CD4-positive, alpha-beta T cell treated with Interleukin-6 for 4 hours (primary cell): ENCODE measurements at regions not wholly inside any gene's neighbourhood (a gene's known extent, or its start where the extent isn't known, plus 50 kb on each side); places are given as distances from the start of the nearest gene placed in this dataset.

Experiments
- DNase-seq: peaks from one replicate; pipeline ENCODE4 v3.0.0-alpha.2; 2020; ENCODE audit warnings: mixed read lengths

DNA sequence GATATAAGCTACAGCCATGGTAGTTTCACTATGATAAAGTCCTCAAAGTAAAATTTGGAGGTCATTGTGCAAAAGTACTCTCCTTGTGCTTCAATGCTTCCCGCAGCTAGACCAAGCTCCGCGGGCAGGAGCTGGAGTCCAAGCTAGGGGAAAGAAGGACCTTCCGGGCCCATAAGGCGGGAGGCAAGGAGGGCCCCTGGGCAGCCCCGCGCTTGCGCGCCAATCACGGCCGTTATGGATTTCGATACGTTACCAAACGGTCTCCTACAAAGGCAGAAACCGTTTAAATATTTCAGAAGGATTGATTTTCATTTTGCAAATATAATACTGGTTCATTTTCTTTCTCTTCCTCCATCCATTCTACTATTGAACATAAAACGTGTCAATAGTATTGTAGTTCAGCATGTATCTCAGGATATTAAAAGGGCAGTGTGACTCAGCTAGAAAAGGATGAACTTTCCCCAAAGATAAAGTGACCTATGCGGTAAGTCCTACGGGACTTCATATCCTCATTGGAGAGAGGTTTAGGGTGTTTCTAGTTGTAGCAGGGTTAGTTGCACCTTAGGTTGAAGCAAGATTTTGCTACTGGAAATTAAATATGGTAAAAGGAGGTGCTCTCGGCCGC is 128.0 kb downstream of the KIF20B start:
- DNase-seq: no peak

DNA sequence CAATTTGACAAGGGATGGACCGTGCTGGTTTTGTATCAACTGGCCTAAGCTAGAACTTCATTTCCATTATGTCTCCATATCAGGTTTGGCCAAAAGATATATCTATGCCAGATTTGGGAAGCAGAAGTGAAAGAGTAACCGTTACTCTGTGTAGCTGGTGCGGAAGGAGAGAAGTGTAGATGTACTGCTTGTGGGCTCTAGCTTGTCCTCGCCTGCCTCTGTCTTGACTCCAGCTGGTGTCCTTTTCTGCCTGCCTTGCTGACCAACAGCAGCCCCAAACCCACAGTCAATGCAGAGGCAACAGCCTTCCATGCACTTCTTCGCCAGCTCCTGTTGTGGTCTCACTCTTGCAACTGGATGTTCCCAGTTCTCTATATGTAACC is 128.5 kb downstream of the KIF20B start:
- no peak for DNase-seq

DNA sequence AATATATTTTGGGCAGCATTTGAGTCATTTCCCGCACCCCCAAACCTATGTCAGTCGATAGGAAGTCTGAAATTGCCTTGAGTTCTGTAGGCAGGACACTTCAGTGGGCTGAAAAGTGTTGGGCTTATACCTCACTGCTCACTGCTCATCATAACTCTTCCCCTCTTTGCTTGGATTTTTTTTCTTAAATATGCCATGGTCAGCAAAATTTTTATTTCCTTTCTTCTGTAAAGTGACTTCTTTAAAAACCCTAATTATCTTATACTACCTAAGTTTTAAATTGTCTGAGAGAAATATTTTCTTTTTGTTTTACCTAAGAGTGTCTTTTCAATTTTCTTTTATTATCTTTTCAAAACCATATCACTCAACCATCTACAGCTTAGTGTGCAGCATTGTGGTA is 129.2 kb downstream of the KIF20B start:
- no peak for DNase-seq

DNA sequence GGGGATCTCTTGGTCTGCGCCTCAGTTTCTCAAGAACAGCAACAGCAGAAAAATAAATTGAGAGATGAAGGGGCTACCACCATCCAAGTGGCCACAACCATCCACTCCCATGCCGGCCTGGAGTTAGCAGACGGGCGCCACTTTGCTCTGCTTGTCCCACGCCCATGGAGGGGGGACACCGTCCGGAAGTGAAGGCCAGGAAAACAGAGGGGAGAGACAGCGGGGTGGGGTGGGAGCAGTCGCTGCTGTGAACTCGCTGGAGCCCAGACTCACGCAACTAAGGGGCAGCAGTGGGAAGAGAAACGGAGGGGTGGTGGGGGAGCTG is 135.4 kb downstream of the KIF20B start:
- DNase-seq: no peak

DNA sequence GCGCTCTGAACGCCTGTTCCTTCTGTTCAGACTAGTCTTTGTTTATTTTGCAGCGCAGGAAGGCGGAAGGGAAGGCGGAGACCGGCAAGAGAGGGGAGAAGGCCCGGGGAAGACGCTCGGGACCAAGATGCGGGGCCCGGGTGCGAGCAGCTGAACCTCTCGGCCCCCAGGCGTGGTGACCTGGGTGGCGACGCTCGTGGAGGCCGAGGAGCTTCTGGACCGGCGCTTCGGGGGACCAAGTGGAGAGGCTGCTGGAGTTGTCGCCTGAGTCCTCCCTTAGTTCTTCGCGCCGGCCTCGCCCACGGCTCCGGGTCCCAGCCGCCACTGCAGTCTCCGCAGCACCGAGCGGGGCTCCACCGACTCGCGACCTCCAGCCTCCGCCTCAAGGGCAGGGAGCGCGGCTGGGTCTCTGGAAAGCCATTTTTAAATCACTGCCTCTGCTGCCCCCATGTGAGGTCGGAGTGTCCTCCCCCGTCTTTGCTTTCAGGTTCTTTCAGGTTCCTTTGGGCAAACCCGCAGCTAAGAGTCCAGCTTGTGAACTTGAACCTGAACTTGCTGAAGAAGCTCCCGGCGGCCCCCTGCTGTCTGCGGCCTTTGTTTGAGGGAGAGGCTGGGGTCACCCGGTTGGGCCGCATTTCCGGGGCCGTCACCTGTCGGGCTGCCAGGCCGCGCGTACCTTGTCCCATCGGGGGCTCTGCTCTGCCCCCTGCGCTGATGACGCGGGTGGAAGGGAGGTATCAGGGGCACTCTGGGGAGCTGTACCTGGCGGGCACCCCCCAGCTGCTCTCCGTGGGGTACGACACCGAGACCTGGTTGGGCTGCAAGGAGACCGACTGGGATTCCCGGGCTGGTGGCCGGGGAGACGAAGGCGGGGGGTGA is 136.0 kb downstream of the KIF20B start:
- peak; percentile 47 for DNase-seq

DNA sequence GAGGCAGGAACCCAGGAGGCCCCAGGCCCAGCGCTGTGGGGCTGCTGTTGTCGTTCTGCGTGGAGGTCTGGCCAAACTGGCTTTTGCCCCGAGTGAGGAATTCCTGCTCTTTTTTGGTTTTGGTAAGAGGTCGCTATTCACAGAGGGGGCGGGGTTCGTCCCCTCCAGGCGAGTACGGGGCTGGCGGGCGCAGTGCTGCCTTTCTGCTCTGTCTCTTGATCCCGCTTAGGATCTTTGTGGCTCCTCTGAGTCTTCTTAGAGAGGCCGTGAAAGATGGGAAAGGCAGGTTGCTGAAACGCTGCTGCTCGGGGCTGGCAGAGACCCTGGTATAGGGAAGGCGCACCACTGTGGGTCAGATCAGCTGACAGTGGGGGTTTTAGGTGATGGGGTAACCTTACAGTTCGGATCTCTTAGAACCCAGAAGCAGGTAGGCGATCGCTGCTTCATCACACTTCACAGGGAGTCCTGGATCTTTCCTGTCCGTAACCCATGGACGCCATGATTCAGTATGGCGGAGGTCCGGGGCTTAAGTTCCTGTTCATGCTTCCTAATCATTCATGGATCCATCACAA is 136.7 kb downstream of the KIF20B start:
- DNase-seq: no peak

DNA sequence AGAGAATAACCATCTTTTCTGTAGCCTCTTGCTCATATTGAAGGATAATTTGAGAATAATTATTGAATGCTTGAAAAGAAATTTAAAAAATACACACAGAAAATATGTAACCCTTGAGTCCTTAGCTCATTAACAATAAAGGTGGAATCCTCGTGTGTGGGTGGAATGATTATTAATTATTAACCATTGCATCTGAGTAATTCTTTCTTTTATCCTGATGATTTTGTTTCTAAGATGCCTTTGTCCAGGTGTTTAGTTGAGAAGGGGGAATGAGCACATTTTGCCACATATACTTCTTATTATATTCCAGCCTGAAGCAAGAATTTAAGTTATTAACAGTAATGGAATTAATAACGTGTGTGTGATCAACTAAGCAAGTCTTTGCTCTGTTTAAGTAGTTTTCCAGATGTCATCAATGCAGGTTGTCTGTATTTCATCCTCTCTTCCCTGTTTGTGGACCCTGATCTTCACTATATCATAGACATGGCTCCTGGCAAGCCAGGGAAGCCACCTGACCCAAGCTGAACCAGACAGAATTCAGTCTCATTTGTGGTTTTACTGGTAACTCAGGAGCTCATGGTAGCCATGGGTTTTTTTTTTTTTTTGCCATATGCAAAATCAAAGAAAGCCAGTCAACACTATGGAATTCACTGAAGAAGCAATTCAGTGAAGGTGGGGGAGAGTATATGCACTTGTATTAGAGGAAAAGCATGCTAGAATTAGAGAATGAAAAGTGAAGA is 144.3 kb downstream of the KIF20B start:
- DNase-seq: no peak

DNA sequence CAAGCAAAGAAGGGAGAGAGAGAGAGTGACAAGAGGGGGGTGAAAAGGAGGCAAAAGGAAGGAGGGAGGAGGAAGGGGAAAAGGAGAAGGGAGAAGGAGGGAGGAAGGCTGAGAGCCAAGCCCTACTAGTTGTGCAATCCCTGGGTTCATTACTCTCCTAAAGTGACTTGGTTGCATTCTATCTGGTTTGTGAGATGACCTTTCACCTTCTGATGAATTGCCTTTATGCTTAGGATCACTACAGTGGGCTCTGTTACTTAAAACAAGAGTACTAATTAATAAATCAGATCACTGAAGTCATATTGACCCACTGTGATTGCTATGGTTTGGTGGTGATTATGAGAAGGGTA is 144.9 kb downstream of the KIF20B start:
- DNase-seq: no peak

DNA sequence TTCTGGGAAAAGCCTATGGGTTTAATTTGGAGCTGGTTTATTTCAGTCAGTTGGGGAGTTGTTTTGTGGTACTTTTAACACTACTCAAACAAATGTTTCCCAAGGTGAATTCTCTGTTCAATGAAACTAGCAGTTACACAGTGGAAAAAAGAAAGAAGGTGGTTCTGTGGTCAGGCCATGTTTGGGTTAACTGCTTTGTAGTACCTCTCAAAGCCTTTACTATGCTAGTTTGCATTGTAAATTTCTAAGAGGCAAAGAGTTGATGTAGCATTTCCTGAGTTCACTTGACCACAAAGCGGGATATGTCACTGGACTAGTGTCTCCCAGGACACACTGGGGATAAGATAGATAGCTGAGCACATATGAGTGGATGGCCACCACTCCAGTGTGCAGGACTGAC is 145.4 kb downstream of the KIF20B start:
- no peak for DNase-seq

DNA sequence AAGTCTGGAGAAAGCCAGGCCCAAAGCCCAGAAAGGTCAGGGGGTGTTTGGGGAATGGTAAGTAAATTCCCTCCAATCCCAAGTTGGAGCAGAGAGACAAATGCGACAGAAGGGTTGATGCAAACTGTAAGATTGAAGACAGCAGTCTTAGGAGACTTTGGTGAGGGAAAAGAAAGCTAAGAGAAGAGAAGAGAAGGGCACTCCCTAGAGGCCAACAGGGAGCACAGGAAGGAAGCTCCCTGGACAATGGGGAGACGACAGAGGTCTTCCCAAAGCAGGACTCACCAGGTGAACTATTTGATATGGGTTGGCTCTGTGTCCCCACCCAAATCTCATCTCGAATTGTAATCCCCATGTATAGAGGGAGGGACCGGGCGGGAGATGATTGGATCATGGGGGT is 151.5 kb downstream of the KIF20B start:
- no peak for DNase-seq

DNA sequence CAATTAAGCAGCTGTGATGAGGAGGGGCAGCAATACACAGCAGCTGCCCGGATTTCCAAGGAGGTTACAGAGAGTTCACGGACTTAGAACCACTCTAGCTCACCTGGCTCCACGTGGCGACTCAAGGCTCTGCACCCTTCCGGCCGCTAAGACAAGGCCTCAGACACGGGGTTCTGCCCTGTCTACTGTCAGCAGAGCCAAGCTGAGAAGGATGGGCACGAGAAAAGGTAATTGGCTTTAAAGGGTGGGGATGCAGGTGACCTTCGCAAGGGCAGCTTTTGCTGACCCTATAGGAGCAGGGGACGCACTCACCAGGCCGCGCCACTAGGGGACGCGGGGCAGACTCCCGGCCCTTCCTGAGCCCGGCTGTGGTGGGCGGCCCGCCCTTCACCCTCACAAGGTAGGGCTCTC is 152.4 kb downstream of the KIF20B start:
- DNase-seq: no peak

DNA sequence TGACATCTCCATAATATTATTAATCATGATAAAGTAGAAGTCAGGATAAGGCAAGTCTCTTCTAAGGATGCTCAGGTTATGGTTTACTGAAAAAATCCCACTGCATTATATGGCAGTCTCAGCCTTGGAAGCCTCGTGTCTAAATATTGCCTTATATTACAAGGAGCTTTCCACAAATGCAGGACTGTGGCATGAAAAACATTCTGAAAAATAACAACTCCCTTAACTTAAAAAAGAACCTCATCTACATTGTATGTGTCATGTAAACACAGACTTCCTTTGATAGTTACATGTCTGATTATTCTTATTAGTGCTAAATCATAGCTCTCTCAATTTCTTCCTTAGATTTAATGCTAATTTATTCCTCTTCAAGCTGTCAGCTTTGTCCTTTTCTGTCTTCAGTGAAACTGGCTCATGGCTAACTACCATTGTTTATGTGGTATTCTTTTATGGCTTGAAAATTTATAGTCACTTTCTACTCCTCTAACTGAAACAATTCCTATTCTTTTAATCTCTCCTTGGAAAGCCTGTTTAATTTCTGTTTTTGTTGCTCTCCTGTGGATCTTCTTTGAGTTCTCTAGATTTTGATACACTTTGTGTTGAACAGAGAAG is 156.1 kb downstream of the KIF20B start:
- no peak for DNase-seq

DNA sequence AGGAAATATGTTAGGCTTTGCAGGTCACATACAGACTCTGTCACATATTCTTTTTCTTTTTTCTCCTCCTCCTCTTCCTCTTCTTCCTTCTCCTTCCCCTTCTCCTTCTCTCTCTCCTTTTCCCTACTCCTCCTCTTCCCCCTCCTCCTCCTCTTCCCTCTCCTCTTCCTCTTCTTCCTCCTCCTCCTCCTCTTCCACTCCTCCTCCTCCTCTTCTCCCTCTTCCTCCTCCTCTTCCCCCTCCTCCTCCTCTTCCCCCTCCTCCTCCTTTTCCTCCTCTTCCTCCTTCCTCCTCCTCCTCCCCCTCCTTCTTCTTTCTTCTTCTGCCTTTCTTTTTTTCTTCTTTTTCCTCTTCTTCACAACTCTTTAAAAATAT is 159.8 kb downstream of the KIF20B start:
- no peak for DNase-seq

DNA sequence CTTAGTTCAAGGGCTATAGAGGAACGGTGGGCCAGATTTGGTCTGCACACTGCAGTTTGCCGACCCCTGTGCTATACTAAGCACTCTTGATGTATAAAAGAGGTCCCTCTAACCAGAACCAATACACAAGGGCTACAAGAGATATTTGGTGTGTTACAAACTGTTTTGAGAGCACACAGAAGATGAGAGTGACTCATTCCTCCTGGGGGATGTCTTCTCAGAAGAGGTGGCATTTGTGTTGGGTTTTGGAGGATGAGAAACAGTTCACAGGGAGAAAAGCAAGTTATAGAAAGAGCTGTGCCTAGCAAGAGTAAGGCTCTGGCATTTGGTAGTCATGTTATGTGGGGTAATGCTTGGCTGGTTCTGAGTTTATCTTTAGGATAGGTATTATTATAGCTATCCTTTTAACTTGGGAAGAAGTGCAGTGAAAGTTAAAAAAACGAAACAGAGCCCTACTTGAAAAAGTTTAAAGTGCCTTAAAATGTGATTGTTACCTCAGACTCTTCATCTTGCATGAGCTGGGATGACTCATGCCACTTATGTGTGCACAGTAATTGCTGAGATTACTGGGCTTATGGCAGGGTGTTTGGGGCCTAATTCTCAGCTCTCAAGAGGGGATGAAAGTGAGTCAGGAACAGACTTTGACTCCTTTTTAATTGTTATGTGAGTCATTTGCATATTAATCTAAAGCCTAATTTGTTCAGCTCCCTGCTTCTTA is 160.4 kb downstream of the KIF20B start:
- peak; percentile 28 for DNase-seq

DNA sequence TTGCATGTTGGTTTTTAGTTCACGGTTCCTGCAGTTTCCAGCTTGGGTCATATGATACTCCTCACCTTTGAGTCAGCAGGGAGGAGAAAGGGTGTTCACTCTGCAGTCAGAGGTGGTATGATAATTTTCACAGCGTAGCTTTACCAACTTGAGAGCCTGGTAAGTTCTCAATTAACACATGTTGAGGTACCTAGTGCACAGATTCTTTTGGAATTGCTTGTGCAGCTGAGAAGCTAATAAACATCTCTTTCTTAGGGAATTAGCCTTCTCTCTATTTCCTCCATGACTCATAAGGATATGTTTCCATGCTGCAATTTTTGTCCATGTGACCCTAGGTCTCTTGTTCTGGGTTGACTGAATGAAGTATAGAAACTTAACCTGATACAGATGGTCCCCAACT is 166.6 kb downstream of the KIF20B start:
- DNase-seq: no peak

DNA sequence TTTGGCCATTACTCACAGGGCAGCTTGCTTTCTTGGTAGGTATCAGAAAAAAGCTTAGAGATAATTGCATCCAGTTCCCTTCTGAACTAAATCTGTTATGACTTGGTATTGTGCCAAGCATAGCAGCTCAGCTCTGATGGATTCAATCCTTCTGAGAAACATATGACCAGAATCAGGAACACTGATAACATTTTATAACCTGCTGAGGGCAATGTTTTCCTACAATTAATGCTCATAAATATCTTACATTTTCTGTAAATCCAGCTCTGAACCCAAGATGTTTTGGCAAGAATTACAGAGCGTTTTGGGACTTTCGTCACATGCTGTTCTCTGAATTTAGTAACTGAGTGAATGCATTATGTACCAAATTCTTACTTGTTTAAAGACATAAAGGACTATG is 167.8 kb downstream of the KIF20B start:
- DNase-seq: no peak

DNA sequence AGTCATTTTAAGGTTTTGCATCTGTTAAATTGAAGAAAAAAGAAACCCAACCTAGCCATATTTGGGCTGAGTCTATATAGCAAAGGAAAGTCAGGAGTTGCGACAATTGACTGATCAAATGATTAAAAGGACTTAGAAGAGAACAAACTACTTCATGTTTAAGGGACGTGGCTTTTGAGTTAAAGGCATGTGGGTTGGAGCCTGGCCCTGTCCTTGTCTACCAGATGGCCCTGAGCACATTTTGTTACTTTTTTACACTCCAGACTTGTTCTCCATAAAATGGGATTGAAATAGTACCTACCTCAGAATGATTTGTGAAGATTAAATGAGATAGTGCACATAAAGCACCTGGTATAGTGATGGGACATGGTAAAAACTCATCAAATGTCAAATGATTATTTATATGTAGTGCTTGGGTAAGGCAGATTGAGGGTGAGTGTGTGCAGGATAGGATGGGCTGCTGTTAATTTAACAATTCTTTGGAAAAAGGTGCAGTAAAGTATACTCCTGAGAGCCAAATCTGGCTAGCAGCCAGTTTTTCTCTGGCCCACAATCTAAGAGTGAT is 168.3 kb downstream of the KIF20B start:
- no peak for DNase-seq

DNA sequence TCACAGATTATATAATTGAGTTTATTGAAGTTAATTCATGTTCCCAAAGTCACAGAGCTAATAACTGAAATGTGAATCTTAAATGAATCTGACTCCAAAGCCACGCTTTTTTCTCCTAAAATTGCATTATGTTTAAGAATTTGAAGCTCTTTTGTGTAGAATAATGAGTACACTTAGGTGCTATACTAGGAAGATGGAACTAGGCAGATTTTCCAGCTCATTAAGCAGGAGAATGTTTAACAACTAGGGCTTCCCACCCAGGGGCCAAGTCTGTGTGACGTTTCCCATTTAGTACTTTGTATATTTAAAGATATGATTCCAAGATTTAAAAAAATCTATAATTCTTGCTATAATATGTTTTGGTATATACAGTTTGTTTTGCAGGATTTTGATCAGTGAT is 169.5 kb downstream of the KIF20B start:
- no peak for DNase-seq

DNA sequence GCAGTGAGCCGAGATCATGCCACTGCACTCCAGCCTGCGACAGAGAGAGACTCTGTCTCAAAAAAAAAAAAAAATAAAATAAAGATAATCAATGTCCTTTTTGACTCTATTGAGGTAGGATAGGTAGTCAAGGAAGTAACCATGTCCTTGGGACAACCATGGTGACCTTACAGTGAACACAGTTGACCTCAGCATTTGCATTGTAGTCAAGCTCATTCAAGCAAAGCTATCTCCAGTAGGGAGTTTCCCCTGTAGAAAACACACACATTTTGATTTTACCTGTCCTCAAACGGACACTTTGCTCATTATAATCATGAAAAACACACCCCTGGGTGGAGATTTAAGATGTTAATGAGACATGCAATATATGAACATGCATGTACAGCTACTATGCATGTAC is 171.7 kb downstream of the KIF20B start:
- DNase-seq: no peak

DNA sequence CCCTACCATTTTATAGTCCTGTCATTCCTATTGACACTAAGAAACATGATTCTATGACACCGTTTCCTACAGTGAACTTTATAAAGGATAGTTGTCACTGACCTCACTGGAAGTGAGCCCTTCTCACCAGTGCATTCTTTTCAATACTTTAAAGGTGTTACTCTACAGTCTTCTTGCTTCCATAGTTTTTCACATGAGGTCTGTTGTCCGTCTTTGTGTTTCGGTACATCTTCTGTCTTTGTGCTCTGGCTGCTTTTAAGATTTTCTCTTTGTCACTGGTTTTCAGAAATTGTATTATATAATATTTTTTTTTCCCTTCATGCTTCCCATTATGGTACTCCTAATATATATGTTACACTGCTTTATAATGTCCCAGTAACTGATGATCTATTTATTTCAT is 174.2 kb downstream of the KIF20B start:
- no peak for DNase-seq

DNA sequence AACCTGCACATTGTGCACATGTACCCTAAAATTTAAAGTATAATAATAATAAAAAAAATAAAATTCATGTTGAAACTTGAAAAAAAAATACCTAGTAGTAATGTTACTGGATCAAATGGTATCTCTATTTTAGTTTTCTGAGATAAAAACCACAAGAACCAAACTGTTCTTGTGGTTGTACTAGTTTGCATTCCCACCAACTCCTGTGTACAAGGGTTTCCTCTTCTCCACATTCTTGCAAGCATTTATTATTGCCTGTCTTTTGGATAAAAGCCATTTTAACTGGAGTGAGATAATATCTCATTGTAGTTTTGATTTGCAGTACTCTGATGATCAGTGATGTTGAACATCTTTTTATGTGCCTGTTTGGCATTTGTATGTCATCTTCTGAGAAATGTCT is 177.7 kb downstream of the KIF20B start:
- no peak for DNase-seq

DNA sequence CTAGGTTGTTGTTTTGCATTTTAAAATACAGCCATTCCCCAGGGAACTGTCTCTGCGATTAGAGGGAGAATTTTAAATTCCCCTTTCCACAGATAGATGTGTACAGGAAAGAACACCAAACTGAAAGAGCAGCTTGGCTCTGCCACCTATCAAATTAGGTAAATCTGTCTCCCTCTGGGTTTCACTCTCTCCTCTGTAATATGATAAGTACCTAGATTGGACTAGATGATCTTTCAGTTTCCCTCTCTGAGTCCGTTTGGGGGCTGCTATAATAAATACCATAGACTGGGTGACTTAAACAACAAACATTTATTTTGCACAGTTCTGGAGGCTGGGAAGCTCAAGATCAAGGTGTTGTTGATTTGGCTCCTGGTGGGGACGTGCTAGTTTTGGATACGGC is 186.0 kb downstream of the KIF20B start:
- DNase-seq: no peak

DNA sequence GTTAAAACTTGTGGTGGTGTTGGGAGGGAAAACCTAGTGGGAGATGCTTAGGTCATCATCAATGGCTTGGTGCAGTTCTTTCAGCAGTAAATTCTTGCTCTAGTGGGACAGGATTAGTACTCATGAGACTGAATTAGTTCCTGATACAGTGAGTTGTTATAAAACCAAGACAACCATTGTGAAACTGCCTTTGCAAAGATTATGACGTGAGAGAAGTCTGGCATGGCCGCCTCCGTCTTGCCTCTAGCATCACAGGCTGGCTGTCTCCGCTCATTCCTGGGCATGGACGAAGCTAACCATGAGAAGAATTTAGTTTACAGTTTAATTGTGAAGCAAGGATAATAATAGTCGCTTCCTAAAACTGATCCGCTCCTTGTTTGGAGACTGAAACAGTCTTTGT is 186.4 kb downstream of the KIF20B start:
- DNase-seq: no peak
